ENCODE measurements at regions not wholly inside any gene's neighbourhood (a gene's known extent, or its start where the extent isn't known, plus 50 kb on each side); places are given as distances from the start of the nearest gene placed in this dataset.

- no peak for DNase-seq
These were observed 153.8 kb upstream of the E2F8 start for GRCh38 chr11:19394525-19395016.

DNA sequence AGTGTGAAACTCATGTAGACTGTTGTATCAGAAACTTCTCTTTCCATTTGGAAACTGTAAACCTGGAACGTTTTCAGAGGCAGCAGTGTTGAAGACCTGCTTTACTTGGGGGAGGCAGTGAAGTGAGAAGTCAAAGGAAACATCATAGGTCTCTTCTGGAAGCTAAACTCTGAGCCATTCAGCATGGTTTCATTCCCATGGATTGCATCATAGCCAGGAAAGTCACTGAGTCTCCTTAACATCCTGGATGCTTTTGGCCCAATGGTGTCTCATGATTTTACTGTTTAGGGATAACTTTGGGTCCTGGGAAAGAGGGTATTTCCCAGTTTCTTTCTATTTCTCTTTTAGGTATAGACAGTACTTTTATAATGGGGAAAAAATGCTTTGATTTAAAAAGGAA lies 153.2 kb upstream of the E2F8 start:
- DNase-seq = no peak

GRCh38 chr11:19392847-19393518 lies 152.2 kb upstream of the E2F8 start:
- no peak for DNase-seq

DNA sequence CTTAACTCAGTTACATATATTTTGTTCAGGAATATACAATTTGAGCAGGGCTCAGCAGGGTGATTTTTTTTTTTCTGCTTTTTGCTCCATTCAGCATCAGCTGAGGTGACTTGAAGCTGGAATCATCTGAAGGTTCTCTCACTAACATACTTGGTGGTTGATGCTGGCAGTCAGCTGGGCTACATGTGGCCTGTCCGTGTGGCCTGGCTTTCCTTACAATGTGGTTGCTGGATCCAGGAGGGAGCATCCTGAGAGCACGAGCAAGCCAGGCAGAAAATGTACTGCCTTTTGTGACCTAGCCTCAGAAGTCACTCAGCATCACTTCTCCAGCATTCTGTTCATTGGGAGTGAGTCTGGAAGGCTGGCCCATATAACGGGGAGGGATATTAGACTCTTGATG lies 151.6 kb upstream of the E2F8 start:
- no peak for DNase-seq

GRCh38 chr11:19391652-19392051 lies 150.9 kb upstream of the E2F8 start:
- no peak for DNase-seq

DNA sequence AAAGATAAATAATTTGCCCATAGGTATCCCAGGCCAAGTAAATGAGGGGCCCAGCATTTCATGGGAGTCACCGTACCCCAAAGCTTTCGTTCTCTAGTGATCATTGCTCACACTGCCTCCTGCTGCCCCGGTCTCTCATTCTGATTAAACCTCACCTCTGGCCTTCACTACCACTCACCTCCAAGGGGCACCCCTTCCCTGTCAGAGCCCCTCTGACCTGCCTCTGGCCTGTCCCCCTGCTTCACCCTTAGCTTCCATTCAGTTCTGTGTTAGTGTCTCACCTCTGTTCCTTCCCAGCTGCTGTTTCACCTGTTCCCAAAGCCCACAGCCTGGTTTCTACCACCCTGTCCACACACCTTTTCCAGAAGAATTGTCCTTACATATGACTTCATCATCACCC lies 150.3 kb upstream of the E2F8 start:
- no peak for DNase-seq

DNA sequence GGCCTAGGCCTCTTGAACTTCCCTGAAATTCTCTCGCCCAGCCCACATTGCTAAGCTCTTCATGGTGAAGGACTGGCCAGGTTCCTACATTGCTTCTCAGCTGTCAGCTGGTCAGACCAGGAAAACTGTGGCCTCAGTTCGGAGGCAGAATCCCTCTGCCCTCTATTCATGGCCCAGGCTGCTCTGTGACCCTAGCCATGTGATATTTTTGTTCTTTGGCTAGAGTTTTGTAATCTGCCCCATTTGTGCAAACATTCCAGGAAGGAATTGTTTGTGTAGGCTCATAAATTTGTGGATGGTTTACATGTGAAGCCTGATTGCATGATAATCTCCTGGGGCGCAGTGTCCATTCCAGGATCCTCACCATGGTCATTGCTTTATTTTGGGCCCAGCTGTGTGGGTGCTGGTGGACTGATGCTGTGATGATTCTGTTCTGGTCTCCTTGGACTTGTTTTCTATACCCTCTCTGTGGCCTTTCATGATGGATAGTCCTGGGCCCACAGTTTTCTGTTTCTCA lies 149.1 kb upstream of the E2F8 start:
- DNase-seq = no peak

DNA sequence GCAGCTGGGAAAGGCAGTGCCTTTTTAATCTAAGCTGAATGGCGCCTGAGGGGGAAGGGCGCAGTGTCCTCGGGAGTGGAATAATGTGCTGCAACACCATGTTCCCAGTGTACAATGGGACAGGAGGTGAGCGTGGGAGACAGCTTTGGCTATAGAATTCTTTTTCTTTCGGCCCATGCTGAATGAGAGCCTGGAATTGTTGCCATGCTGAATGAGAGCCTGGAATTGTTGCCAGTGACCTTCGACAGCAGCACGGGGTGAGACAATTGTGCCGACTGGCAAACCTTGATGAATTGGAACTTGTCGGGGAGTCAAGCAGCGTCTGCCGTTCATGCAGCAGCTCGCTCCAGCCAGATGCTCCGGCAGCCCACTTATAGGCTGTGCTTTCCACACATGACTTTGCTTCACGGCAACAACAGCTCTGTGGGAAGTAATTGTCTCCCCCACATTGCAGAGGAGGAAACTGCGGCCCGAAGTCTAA lies 141.4 kb upstream of the E2F8 start:
- DNase-seq = no peak

- no peak for DNase-seq
These were observed 139.6 kb upstream of the E2F8 start for GRCh38 chr11:19380375-19380774.

GRCh38 chr11:19379465-19379864 lies 138.7 kb upstream of the E2F8 start:
- no peak for DNase-seq

DNA sequence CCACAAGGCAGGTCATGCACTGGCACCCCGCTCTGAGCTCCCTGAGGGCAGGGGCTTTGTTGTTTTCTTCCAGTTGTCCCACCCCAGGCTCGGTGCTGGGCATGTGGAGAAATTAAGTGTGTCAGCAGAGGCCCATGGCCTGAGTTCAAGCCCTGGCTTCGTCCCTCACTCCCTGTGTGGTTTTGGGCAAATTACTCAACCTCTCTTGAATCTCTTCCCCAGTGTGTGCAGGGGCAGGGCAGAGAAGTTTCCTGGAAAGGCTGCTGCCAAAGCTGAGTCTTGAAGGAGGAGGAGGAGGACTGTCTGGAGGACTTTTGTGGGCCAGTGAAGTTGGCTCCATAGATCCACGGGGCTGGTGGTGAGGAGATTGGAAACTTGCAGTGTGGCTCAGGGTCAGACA lies 138.1 kb upstream of the E2F8 start:
- DNase-seq = no peak

DNA sequence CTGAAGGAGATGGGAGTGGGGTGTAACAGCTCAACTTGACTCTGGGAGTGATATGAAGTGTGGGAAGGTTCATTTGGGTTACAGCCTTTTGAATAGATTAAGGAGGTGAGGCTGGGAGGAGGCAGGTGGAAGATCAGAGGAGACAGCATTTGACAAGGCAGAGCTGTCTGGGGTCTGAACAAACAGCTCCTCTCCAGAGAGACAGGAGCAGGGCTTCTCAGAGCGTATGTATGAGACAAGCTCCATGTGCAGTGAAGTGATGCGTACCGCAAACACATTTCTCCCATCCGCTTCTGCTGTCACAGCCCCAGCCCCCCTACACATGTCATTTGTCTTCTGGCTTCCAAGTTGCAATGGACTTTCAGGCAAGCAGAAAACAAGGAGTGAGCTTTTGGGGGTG lies 137.1 kb upstream of the E2F8 start:
- DNase-seq = no peak

GRCh38 chr11:19375440-19375839 lies 134.7 kb upstream of the E2F8 start:
- DNase-seq = no peak

DNA sequence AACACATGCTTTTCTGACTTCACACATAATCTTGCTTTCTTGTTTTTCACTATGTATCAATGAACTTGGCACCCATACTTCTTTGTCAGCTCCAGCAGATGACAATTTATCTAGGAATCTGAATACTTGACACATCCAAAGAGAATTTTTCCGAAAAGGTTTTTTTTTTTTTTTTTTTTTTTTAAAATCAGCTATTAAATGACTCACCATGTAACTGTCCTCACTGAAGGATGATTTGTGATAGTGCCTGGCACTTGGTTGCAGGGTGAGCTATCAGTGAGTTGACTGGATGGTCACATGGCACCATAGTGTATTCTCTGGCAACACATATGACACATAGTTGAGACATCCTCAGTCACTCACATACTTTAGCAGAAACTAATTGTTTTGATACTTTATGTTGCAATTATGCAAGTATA lies 133.4 kb upstream of the E2F8 start:
- no peak for DNase-seq

- DNase-seq = no peak
These were observed 131.6 kb upstream of the E2F8 start for GRCh38 chr11:19372381-19372780.

DNA sequence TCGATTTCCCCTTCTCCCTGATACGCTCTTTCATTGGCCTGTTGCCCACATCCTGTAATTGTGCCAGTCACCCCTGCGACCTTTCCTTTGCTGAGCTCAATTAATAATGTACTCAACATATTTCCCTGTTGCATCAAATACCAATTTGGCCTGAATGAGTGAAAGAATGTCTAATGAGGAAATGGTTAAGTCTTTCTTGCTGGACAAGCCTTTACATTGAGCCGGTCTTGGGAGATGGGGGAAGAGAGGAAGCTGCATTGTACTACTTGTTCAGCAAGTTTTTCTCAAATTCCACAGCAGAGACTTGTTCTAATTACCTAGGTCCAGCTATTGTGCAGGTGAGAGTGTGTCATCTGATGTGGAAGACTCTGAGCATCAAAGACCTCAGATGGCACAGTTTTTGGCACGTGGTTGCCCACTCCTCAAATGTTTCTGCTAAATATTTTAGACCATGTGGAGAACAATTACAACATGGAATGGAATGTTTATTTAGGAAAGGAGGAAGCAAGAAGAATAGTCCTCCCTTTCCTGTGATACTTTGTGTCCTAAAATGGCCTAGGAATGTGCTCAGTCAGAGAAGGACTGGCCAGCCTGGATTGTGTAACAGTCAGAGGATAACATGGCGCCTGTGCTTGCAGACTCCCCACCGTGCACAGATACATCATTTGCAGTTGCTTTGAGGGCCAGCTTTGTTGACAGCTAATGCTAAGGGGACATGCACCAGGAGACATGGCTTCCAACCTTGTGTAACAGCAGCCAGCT lies 129.5 kb upstream of the E2F8 start:
- DNase-seq = no peak

- no peak for DNase-seq
These were observed 128.1 kb upstream of the E2F8 start for GRCh38 chr11:19368726-19369375.

GRCh38 chr11:19366992-19367709 lies 126.4 kb upstream of the E2F8 start:
- no peak for DNase-seq

- no peak for DNase-seq
These were observed 125.1 kb upstream of the E2F8 start for GRCh38 chr11:19365743-19366410.

GRCh38 chr11:19359221-19360000 lies 118.7 kb upstream of the E2F8 start:
- DNase-seq = no peak

DNA sequence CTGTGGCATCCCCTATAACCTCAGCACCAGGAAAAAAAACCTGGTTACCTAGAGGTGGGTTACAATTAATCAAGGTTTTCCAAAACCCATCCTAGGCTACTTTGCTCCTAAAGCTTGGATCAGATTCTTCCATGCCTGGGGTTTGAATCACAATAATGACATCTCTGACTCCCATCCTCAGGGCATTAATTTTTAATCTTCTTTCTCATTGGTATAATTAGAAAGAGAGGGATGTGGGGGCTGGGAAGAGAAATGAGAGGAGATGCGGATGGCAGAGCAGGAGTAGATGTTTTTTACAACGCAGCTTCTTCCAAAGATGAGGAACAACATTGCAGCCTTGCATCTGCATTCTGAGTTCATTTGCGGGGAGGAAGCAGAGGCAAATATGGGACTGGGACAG lies 117.2 kb upstream of the E2F8 start:
- no peak for DNase-seq
